ENCODE measurements at regions not wholly inside any gene's neighbourhood (a gene's known extent, or its start where the extent isn't known, plus 50 kb on each side); places are given as distances from the start of the nearest gene placed in this dataset.

GRCh38 chr2:57536535-57537231, 509.9 kb upstream of the VRK2 start:
- DNase-seq (ENCODE audit: low spot score): no peak
- in situ Hi-C loops (cut with MboI; ENCODE audit: low sequenced_read_pairs, unreplicated experiment): no loop called here
- TF ChIP-seq CTCF (IDR thresholded peaks at IDR 0.05; ENCODE audit: borderline replicate concordance, control extremely low read depth, extremely low read depth, insufficient read depth, missing control alignments): no peak

GRCh38 chr2:57539761-57540160, 506.8 kb upstream of the VRK2 start:
- no peak for TF ChIP-seq CTCF (IDR thresholded peaks at IDR 0.05; ENCODE audit: borderline replicate concordance, control extremely low read depth, extremely low read depth, insufficient read depth, missing control alignments)
- in situ Hi-C loops (cut with MboI; ENCODE audit: low sequenced_read_pairs, unreplicated experiment): no loop called here
- no peak for DNase-seq (ENCODE audit: low spot score)

GRCh38 chr2:57542081-57542480, 504.5 kb upstream of the VRK2 start:
- TF ChIP-seq CTCF (IDR thresholded peaks at IDR 0.05; ENCODE audit: borderline replicate concordance, control extremely low read depth, extremely low read depth, insufficient read depth, missing control alignments): no peak
- DNase-seq (ENCODE audit: low spot score): no peak
- in situ Hi-C loops (cut with MboI; ENCODE audit: low sequenced_read_pairs, unreplicated experiment): no loop called here

- in situ Hi-C loops (cut with MboI; ENCODE audit: low sequenced_read_pairs, unreplicated experiment): no loop called here
- TF ChIP-seq CTCF (IDR thresholded peaks at IDR 0.05; ENCODE audit: borderline replicate concordance, control extremely low read depth, extremely low read depth, insufficient read depth, missing control alignments): no peak
- DNase-seq (ENCODE audit: low spot score): no peak
Measured at GRCh38 chr2:57543211-57543610, 503.4 kb upstream of the VRK2 start.

GRCh38 chr2:57544624-57545023, 502.0 kb upstream of the VRK2 start:
- DNase-seq (ENCODE audit: low spot score): no peak
- no peak for TF ChIP-seq CTCF (IDR thresholded peaks at IDR 0.05; ENCODE audit: borderline replicate concordance, control extremely low read depth, extremely low read depth, insufficient read depth, missing control alignments)
- in situ Hi-C loops (cut with MboI; ENCODE audit: low sequenced_read_pairs, unreplicated experiment): no loop called here

GRCh38 chr2:57546478-57546877, 500.1 kb upstream of the VRK2 start:
- TF ChIP-seq CTCF (IDR thresholded peaks at IDR 0.05; ENCODE audit: borderline replicate concordance, control extremely low read depth, extremely low read depth, insufficient read depth, missing control alignments): no peak
- in situ Hi-C loops (cut with MboI; ENCODE audit: low sequenced_read_pairs, unreplicated experiment): no loop called here
- DNase-seq (ENCODE audit: low spot score): no peak

All from GM13976 (cell line).